ENCODE measurements at regions not wholly inside any gene's neighbourhood (a gene's known extent, or its start where the extent isn't known, plus 50 kb on each side); places are given as distances from the start of the nearest gene placed in this dataset.

GRCh38 chr10:105644091-105644490 is 1003.0 kb downstream of the SORCS3 start:
- H3K9me2 ChIP-seq (ENCODE audit: insufficient read depth, low read length) = no peaks in the 10 kb centered on the region
- POLR2A ChIA-PET = no interaction called here
- H4K20me1 ChIP-seq (ENCODE audit: insufficient read depth, low read length) = no peaks in the 10 kb centered on the region
- H3K9me3 ChIP-seq (ENCODE audit: low read length) = no peaks in the 10 kb centered on the region
- H3K4me1 ChIP-seq (ENCODE audit: insufficient read depth, low read length, poor library complexity, severe bottlenecking) = no peaks in the 10 kb centered on the region
- no TSS peak for BruUV-seq (replicated peaks)
- no peak overlapping the region for H3K27ac ChIP-seq (ENCODE audit: low read depth, low read length, poor library complexity, severe bottlenecking)
- H3K4me3 ChIP-seq (ENCODE audit: low read depth, low read length, poor library complexity, severe bottlenecking) = no peak overlapping the region
- TF ChIP-seq EZH2phosphoT487 (IDR thresholded peaks at IDR 0.05; ENCODE audit: borderline replicate concordance, low read depth, low read length) (no peak), CTCF (conservative IDR thresholded peaks at IDR 0.05; ENCODE audit: low read length) (no peak)
- DNase-seq (ENCODE audit: low spot score) = no peak
- no peaks in the 10 kb centered on the region for H3K79me2 ChIP-seq (ENCODE audit: insufficient read depth, low read depth, low read length)
- CTCF ChIA-PET (ENCODE audit: unreplicated experiment) = no interaction called here
- no peaks in the 10 kb centered on the region for H3K36me3 ChIP-seq (ENCODE audit: insufficient read depth, low read length)
- no peak overlapping the region for H3K4me2 ChIP-seq (ENCODE audit: low read length)
- no peak overlapping the region for H2AFZ ChIP-seq (ENCODE audit: low read length)
- intact Hi-C loops (cut with micrococcal nuclease; ENCODE audit: unreplicated experiment) = no loop called here

- BruUV-seq (replicated peaks) = no TSS peak
- Histone ChIP-seq H4K20me1 (ENCODE audit: insufficient read depth, low read length) (no peaks in the 10 kb centered on the region), H3K27ac (ENCODE audit: low read depth, low read length, poor library complexity, severe bottlenecking) (no peak overlapping the region), H3K4me1 (ENCODE audit: insufficient read depth, low read length, poor library complexity, severe bottlenecking) (no peaks in the 10 kb centered on the region), H3K79me2 (ENCODE audit: insufficient read depth, low read depth, low read length) (no peaks in the 10 kb centered on the region), H3K9me2 (ENCODE audit: insufficient read depth, low read length) (no peaks in the 10 kb centered on the region), H3K9me3 (ENCODE audit: low read length) (no peaks in the 10 kb centered on the region), H3K36me3 (ENCODE audit: insufficient read depth, low read length) (no peaks in the 10 kb centered on the region), H3K4me2 (ENCODE audit: low read length) (no peak overlapping the region), H2AFZ (ENCODE audit: low read length) (no peak overlapping the region), H3K4me3 (ENCODE audit: low read depth, low read length, poor library complexity, severe bottlenecking) (no peak overlapping the region)
- no peak for DNase-seq (ENCODE audit: low spot score)
- ChIA-PET POLR2A (no interaction called here), CTCF (ENCODE audit: unreplicated experiment) (no interaction called here)
- TF ChIP-seq EZH2phosphoT487 (IDR thresholded peaks at IDR 0.05; ENCODE audit: borderline replicate concordance, low read depth, low read length) (no peak), CTCF (conservative IDR thresholded peaks at IDR 0.05; ENCODE audit: low read length) (no peak)
- intact Hi-C loops (cut with micrococcal nuclease; ENCODE audit: unreplicated experiment) = no loop called here
These were observed 1002.6 kb downstream of the SORCS3 start for GRCh38 chr10:105643660-105644059.

GRCh38 chr10:105634281-105634680 is 993.2 kb downstream of the SORCS3 start:
- no peaks in the 10 kb centered on the region for H3K79me2 ChIP-seq (ENCODE audit: insufficient read depth, low read depth, low read length)
- no peaks in the 10 kb centered on the region for H3K9me2 ChIP-seq (ENCODE audit: insufficient read depth, low read length)
- no peaks in the 10 kb centered on the region for H4K20me1 ChIP-seq (ENCODE audit: insufficient read depth, low read length)
- H3K27ac ChIP-seq (ENCODE audit: low read depth, low read length, poor library complexity, severe bottlenecking) = no peak overlapping the region
- no TSS peak for BruUV-seq (replicated peaks)
- no peaks in the 10 kb centered on the region for H3K9me3 ChIP-seq (ENCODE audit: low read length)
- ChIA-PET CTCF (ENCODE audit: unreplicated experiment) (no interaction called here), POLR2A (no interaction called here)
- no peaks in the 10 kb centered on the region for H3K4me1 ChIP-seq (ENCODE audit: insufficient read depth, low read length, poor library complexity, severe bottlenecking)
- no peak overlapping the region for H3K4me2 ChIP-seq (ENCODE audit: low read length)
- intact Hi-C loops (cut with micrococcal nuclease; ENCODE audit: unreplicated experiment) = no loop called here
- H3K36me3 ChIP-seq (ENCODE audit: insufficient read depth, low read length) = no peaks in the 10 kb centered on the region
- H3K4me3 ChIP-seq (ENCODE audit: low read depth, low read length, poor library complexity, severe bottlenecking) = no peak overlapping the region
- no peak for TF ChIP-seq EZH2phosphoT487 (IDR thresholded peaks at IDR 0.05; ENCODE audit: borderline replicate concordance, low read depth, low read length)
- no peak for TF ChIP-seq CTCF (conservative IDR thresholded peaks at IDR 0.05; ENCODE audit: low read length)
- H2AFZ ChIP-seq (ENCODE audit: low read length) = no peak overlapping the region
- DNase-seq (ENCODE audit: low spot score) = no peak
